ENCODE measurements at regions not wholly inside any gene's neighbourhood (a gene's known extent, or its start where the extent isn't known, plus 50 kb on each side); places are given as distances from the start of the nearest gene placed in this dataset.

DNA sequence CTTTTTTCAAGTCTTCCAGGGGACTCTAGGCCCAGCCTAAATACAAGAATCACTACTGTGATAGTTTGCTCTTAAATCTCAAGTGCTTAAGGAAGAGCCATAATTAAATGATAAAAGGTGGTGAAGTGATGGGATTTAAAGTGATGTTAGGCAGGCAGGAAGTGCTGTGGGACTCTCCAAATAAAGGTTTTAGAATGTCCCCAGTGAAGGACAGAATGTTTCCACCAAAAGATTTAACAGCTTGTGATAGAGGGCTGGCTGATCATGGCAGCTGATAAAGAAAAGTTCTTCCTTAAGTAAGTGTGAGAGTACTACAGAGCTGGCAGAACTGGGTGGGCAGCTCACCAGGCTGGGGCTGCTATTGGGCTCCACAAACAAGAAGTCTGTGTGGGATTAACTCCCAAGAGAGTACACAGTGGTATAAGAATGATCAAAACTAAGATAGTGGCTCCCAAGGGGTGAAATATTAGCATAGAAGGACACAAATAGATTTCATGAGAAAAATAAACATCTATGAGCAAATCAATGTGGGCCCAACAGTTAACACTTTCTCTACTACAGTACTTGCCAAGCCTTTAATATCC is 637.2 kb upstream of the CPEB2 start:
- ATAC-seq = no peak

DNA sequence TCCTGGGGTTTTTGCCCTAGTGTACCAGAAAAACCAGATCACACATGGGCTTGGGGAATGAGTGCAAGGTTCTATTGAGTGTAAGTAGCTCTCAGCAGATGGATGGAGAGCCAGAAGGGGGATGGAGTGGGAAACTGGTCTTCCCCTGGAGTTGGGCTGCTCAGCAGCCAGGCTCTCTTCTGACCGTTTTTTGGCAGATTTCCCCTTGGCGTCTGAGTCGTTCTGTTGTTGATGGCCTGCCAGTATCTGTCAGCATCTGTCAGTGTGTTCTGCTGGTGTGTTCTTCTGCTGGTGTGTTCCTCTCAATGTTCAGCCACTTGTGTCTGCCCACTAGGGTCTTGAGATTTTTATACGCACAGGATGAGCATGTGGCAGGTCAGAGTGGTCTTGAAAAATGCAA is 633.9 kb upstream of the CPEB2 start:
- intact Hi-C loops (cut with DNase I) = no loop called here
- no peak for DNase-seq
- WGBS, 3 donors = 40 to 63% (median 42%) methylated on average over 4 of the region's 4 CpGs

More for the DNA sequence above, 637.2 kb upstream of the CPEB2 start:
- intact Hi-C loops (cut with DNase I) = no loop called here
- Histone ChIP-seq H3K27ac (no peak overlapping the region), H3K4me1 (no peaks in the 10 kb centered on the region), H3K36me3 (ENCODE audit: insufficient read depth in 1 of 2, low read depth in 1 of 2) (no peaks in the 10 kb centered on the region), H3K27me3 (ENCODE audit: insufficient read depth in 3 of 3, low read length in 2 of 3) (no peaks in the 10 kb centered on the region), H3K9me3 (no peaks in the 10 kb centered on the region), H3K4me3 (no peak overlapping the region)
- no peak for DNase-seq
- no peak for TF ChIP-seq CTCF (IDR thresholded peaks at IDR 0.05)

GRCh38 chr4:14371131-14371530 is 631.1 kb upstream of the CPEB2 start:
- intact Hi-C loops (cut with DNase I) = no loop called here
- no peak overlapping the region for H3K4me3 ChIP-seq
- H3K27ac ChIP-seq = no peak overlapping the region
- WGBS, 3 donors = 69 to 81% (median 71%) methylated on average over 5 of the region's 5 CpGs
- DNase-seq (no peak), ATAC-seq (no peak)
- no peaks in the 10 kb centered on the region for H3K36me3 ChIP-seq (ENCODE audit: insufficient read depth in 1 of 2, low read depth in 1 of 2)
- H3K9me3 ChIP-seq = no peaks in the 10 kb centered on the region
- H3K27me3 ChIP-seq (ENCODE audit: insufficient read depth in 3 of 3, low read length in 2 of 3) = no peaks in the 10 kb centered on the region
- no peak for TF ChIP-seq CTCF (IDR thresholded peaks at IDR 0.05)
- H3K4me1 ChIP-seq = no peaks in the 10 kb centered on the region

More for the DNA sequence above, 633.9 kb upstream of the CPEB2 start:
- Histone ChIP-seq H3K9me3 (no peaks in the 10 kb centered on the region), H3K4me3 (no peak overlapping the region), H3K27me3 (ENCODE audit: insufficient read depth in 3 of 3, low read length in 2 of 3) (no peaks in the 10 kb centered on the region), H3K36me3 (ENCODE audit: insufficient read depth in 1 of 2, low read depth in 1 of 2) (no peaks in the 10 kb centered on the region), H3K27ac (no peak overlapping the region), H3K4me1 (no peaks in the 10 kb centered on the region)
- TF ChIP-seq CTCF (IDR thresholded peaks at IDR 0.05) = no peak
- ATAC-seq = no peak

DNA sequence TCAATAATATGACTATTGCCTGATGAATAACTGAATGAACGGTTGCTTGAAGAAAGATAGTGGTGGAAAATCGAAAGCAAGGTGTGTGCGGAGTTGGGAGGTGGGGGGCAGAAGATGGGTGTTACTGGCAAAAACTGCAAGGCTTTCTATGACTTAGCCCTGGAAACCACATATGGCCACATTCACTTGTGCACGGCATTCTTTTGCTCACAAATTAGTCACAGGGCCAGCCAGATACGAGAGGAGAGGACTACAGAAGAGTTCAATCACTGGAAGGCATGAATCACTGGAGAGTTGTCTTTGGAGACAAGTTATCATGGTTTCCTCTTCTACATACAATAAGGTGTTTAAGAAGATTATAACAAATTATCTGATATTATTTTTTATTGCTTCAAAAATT is 626.5 kb upstream of the CPEB2 start:
- Histone ChIP-seq H3K36me3 (ENCODE audit: insufficient read depth in 1 of 2, low read depth in 1 of 2) (no peaks in the 10 kb centered on the region), H3K27me3 (ENCODE audit: insufficient read depth in 3 of 3, low read length in 2 of 3) (no peaks in the 10 kb centered on the region), H3K4me3 (no peak overlapping the region), H3K4me1 (no peaks in the 10 kb centered on the region), H3K27ac (no peak overlapping the region), H3K9me3 (no peaks in the 10 kb centered on the region)
- WGBS, 3 donors = 62 to 65% (median 64%) methylated on average over 5 of the region's 5 CpGs
- DNase-seq (no peak), ATAC-seq (no peak)
- TF ChIP-seq CTCF (IDR thresholded peaks at IDR 0.05) = no peak
- intact Hi-C loops (cut with DNase I) = no loop called here

DNA sequence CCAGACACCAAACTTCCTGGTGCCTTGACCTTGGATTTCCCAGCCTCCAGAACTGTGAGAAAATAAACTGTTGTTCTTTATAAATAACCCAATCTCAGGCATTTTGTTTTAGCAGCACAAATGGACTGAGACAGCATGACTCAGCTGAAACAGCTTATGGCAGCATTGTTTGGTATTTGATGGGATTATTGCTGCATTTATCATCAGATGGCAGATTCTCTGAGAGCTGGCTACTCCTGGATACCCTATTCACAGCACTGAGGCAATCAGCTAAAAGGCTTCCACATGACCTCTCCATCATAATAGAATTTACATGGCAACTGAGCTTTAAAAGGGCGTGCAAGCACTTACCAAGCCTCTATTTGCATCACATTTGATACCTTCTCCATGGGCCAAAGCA is 623.1 kb upstream of the CPEB2 start:
- H3K4me1 ChIP-seq = no peaks in the 10 kb centered on the region
- WGBS, 3 donors = 68 to 71% (median 69%) methylated on average over 1 of the region's 1 CpG
- intact Hi-C loops (cut with DNase I) = no loop called here
- ATAC-seq (no peak), DNase-seq (no peak)
- no peaks in the 10 kb centered on the region for H3K9me3 ChIP-seq
- no peaks in the 10 kb centered on the region for H3K27me3 ChIP-seq (ENCODE audit: insufficient read depth in 3 of 3, low read length in 2 of 3)
- H3K4me3 ChIP-seq = no peak overlapping the region
- H3K27ac ChIP-seq = no peak overlapping the region
- no peaks in the 10 kb centered on the region for H3K36me3 ChIP-seq (ENCODE audit: insufficient read depth in 1 of 2, low read depth in 1 of 2)
- no peak for TF ChIP-seq CTCF (IDR thresholded peaks at IDR 0.05)
